ENCODE measurements at regions not wholly inside any gene's neighbourhood (a gene's known extent, or its start where the extent isn't known, plus 50 kb on each side); places are given as distances from the start of the nearest gene placed in this dataset.
"Not testable (repeated sequence)": the region's sequence is repeated elsewhere in the genome, so short reads cannot be mapped to it uniquely, and the experiment has no call there.

GRCh38 chr2:208811885-208812284 is 405.3 kb downstream of the PTH2R start:
- not testable (repeated sequence) for FAIRE-seq

DNA sequence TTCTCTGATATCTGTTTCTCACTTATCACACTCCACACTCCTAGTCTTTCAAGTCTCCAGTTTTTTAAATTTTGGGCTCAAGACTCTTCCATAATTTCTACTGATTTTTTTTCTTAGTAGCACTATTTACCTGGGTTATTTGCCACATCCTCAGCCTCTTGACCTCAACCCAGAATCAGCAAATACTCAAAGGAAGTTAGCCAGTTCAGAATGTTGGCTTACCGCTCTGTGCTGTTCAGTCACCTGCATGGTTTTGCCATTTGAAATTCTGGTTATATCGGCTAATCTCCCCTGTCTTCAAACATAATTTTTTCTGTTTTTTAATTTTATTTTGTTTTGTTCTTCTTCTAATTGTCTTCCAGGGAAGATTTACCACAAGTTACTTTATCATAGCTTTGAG is 412.6 kb downstream of the PTH2R start:
- FAIRE-seq = no peak

- peak; percentile 12 for FAIRE-seq
Observed at GRCh38 chr2:208820014-208820688, 413.6 kb downstream of the PTH2R start.

GRCh38 chr2:208827109-208827508 is 420.5 kb downstream of the PTH2R start:
- FAIRE-seq = no peak

GRCh38 chr2:208827549-208828221 is 421.1 kb downstream of the PTH2R start:
- no peak for FAIRE-seq

GRCh38 chr2:208830203-208830602 is 423.6 kb downstream of the PTH2R start:
- FAIRE-seq = no peak

DNA sequence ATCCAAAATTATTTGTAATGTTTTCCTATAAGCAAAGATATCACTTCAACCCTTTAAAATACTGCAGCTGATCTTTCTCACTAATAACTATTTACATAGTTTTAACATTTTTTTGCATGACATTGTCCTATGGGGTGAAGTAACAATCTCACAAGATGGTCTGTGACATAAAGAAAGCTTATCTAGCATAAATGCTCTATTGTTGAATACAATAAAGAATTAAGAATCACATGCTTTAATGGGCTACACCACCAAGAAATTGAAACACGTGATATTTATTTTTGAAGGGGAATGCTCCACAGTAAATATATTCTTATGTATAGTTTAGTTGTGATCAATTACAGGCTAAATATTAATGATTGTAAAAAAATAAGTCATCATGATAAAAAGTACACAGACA is 441.1 kb downstream of the PTH2R start:
- FAIRE-seq = no peak

- no peak for FAIRE-seq
Observed at GRCh38 chr2:208854717-208855116, 448.1 kb downstream of the PTH2R start.

DNA sequence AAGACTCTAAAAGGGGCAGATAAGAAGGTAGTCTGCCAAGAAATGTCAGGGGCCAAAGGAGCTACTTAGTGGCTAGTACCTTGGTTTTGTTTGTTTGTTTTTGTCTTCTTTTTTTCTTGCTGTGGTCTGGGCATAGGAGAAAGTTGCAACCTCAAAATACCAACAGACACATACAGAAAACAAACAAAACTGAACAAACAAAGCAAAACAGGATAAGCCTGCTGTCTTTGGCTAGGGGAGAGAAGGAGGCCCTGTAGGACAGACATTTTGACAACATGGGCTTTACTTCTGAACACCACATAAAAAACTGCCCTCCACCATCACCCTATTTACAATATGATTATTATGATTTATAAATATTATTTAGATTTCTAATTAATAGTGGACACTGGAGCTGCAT is 460.8 kb downstream of the PTH2R start:
- FAIRE-seq = no peak

GRCh38 chr2:208872591-208872990 is 466.0 kb downstream of the PTH2R start:
- no peak for FAIRE-seq

- FAIRE-seq = no peak
Observed at GRCh38 chr2:208879666-208880065, 473.1 kb downstream of the PTH2R start.

- no peak for FAIRE-seq
Observed at GRCh38 chr2:208880171-208880570, 473.6 kb downstream of the PTH2R start.

- FAIRE-seq = no peak
Observed at GRCh38 chr2:208890486-208890885, 483.9 kb downstream of the PTH2R start.

DNA sequence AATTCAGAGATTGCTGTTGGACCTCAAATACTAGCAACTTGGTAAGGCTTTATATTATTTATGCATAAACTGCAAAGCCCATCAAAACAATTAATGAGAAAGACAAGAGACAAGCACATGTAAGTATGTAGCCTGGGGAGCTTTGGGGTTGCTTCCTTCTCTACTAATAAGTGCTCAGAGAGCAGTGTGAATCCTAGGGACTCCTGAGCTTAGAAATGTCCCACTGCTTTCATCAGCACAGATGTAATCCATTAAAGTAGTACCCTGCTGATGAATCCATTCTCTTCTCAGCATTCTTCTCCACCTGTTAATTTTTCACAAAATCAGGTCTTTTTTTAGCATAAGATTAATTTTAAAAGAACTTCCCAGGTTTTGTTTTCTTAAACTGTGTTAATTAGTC is 485.6 kb downstream of the PTH2R start:
- FAIRE-seq = no peak

- no peak for FAIRE-seq
Observed at GRCh38 chr2:208906330-208906729, 499.7 kb downstream of the PTH2R start.

DNA sequence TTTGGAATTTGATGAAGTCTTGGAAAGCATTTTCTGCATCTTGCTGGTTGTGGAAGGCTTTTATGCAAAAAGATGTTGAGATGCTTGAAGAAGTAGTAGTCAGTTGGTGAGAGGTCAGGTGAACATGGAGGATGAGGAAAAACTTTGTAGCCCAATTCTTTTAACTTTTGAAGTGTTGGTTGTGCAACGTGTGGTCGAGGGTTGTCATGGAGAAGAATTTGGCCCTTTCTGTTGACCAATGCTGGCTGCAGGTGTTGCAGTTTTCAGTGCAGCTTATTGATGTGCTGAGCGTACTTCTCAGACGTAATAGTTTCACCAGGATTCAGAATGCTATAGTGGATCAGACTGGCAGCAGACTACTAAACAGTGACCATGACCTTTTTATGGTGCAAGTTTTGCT is 508.4 kb upstream of the MAP2 start:
- FAIRE-seq = no peak

DNA sequence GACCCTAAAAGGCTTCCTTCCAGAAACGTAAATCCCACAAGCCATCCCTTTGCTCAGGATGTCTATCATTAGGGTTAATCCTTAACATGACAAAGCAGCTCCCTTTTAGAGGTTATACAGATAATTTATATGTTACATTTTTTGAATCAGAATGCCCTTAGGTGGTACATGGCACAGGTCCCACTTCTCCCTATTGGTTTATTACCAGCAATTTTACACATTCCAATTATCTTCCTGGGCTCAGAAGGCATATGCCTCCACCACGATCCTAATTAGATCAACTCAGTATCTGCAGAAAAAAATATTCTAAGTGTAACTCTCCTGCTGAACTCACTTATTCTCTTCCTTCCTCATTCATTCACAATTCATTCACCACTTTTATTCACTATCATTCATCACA is 507.0 kb upstream of the MAP2 start:
- FAIRE-seq = no peak

GRCh38 chr2:208921358-208921757 is 502.5 kb upstream of the MAP2 start:
- FAIRE-seq = not testable (repeated sequence)

DNA sequence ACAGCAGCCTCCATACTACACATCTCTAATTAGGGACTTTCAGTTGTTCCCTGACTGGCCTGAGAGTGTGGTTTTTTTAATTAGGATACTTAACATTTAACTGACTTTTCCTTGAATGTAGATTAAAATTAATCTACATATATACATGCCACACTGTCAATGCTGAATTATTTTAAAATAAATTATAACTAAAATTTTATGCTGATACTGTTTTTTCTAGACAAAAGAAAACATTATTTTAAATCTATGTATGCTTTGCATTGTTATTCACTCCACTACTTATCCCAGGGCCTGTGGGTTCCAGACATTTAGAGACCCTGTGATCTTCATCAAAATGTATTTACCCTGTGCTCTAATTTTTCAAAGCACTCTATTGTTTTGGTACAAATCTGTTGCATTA is 496.0 kb upstream of the MAP2 start:
- FAIRE-seq = no peak

DNA sequence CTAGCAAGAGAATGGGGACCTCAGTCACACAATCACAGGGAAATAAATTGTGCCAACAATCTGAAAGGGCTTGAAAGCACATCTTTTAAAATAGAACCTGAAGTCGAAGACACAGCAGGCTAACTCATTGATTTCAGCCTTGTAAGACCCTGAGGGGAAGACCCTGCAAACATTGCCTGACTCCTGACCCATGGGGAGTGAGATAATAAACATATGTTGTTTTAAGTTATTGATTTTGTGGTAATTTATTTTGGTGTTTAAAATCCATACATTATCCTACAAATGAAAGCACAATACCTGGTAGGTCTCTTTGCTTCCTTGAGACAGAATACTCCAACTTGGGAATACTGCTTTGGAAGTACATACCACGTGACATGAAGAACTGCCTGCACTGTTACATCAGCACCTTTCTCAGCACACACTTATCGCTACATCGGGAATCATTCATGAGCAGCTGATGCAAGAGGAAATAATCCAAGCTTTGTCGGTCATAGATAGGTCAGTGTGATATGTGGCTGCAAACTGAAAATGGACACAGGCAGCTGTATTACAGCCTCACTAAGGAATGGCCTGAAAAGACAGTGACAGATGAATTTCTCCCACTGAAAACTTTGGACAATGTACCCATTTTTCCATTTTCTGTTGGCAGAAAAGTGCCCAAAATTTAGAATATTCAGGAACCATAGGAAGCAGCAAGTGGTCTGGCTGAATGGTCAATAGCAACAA is 494.5 kb upstream of the MAP2 start:
- no peak for FAIRE-seq

GRCh38 chr2:208929894-208930427 is 493.9 kb upstream of the MAP2 start:
- FAIRE-seq = no peak

DNA sequence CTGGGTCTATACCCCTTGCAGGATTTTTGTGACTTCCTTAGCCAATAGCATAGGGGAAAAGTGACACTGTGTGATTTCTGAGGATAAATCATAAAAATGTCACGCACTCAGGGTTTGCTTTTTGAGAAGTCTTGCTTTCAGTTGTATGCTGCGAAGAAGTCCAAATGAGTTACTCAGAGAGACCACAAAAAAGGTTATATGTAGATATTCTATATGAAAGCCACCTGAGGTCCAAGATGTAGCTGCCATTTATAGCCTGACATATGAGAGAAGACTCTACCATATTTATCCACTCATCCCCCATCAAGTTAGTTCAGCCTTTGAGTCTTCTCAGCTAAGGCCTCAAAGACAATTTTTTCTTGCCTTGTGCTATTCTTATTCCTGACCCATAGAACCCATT is 488.3 kb upstream of the MAP2 start:
- no peak for FAIRE-seq

GRCh38 chr2:208937521-208937920 is 486.3 kb upstream of the MAP2 start:
- FAIRE-seq = no peak

DNA sequence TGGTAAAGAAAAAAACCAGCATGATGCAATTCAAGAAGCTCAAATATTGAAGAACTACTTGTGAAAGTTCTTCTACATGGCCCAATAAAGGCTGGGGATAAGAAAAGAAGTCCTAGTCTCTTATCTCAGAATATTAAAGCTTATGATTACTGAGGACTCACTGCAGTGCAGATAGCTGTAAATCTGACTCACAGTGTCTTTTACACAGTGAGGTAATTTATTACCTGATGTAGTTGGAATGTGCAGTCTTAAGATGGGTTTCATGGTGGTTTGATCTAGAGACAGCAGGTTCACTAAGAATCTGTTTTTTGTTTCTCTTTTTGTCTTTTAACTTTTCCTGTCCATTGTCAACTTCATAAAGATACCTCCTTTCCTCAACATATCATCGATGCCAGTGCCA is 484.0 kb upstream of the MAP2 start:
- FAIRE-seq = no peak
